ENCODE measurements at regions not wholly inside any gene's neighbourhood (a gene's known extent, or its start where the extent isn't known, plus 50 kb on each side); places are given as distances from the start of the nearest gene placed in this dataset.

DNA sequence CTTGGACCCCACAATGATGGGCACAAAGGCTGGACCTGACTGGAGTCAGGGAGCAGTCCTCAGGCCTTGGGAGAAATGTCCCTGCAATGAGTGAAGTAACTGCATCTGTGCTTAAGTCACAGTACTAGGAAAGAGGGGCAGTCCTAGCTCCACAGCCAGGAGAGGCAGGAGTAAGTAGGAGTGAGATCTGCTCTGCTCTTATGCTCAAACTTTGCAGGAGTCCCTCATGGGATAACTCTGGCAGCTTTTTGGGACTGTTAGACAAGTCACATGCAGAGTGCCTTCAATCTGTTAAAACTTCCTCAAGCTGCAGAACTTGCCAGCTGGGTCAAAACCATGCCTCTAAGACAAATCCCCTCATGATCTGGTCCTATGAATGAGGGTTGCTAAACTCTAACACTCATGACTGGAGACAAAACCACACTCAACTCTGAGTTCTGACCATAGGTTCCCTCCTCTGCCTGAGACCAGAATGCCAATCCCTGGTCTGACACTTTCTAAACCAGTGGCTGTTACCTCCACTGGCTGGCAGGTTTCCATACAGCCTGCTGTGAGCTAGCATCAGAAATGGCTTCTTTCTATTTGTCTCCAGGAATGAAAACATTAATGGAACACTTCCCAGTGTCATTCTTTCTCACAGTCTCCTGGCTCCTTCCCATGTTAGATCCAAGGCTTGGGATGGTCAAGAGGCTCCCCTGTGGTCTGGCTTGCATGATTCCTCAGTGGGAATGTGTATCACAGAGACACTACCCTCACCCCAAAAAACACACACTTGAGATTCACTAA lies 819.3 kb downstream of the PCDH7 start:
- Histone ChIP-seq H3K18ac (ENCODE audit: extremely low read depth, low read length) (no peak overlapping the region), H3K4me1 (replicated peaks in 1 of 4; ENCODE audit: control insufficient read depth in 3 of 4, insufficient read depth in 4 of 4, low read length in 3 of 4) (peaks cover 0 to 2% (median 0%) of the 10 kb centered on the region in 4 experiments; a peak in 1 of 7 replicates), H2BK20ac (ENCODE audit: low read length) (no peak overlapping the region), H3K79me1 (ENCODE audit: low read depth, low read length) (no peaks in the 10 kb centered on the region), H3K4me3 (ENCODE audit: extremely low read depth in 1 of 4, insufficient read depth in 2 of 4, low read depth in 3 of 4, low read length in 4 of 4) (no peak overlapping the region), H2BK5ac (ENCODE audit: low read depth, low read length) (no peak overlapping the region), H3K27me3 (replicated peaks in 1 of 4; ENCODE audit: control insufficient read depth in 3 of 4, extremely low read depth in 1 of 4, insufficient read depth in 3 of 4, low read length in 3 of 4) (no peaks in the 10 kb centered on the region), H2BK15ac (ENCODE audit: low read length) (no peak overlapping the region), H3K9ac (replicated peaks in 1 of 4; ENCODE audit: extremely low read depth in 1 of 4, low read depth in 3 of 4, low read length in 3 of 4) (no peak overlapping the region), H3K79me2 (ENCODE audit: control insufficient read depth in 1 of 2, insufficient read depth in 2 of 2, low read length in 2 of 2) (no peaks in the 10 kb centered on the region), H4K20me1 (replicated peaks in 1 of 2; ENCODE audit: control insufficient read depth in 1 of 2, insufficient read depth in 2 of 2, low read length in 2 of 2) (no peaks in the 10 kb centered on the region), H3K4ac (replicated peaks; ENCODE audit: insufficient read length, low read depth, low read length) (no peak overlapping the region), H3K23ac (ENCODE audit: insufficient read length) (no peak overlapping the region), H4K5ac (ENCODE audit: insufficient read length, low read depth, low read length) (no peak overlapping the region), H2AFZ (ENCODE audit: low read length) (peak overlapping the region; percentile 84; the same call in 1 of the 2 replicates), H3K9me3 (ENCODE audit: insufficient read depth in 2 of 2, low read depth in 1 of 2, low read length in 1 of 2) (no peaks in the 10 kb centered on the region), H2BK120ac (replicated peaks; ENCODE audit: low read depth, low read length) (no peak overlapping the region), H3K23me2 (ENCODE audit: low read depth, low read length) (no peaks in the 10 kb centered on the region; the same call in 1 of the 2 replicates), H2AK5ac (ENCODE audit: low read depth, low read length) (no peak overlapping the region), H3K27ac (ENCODE audit: low read depth, low read length) (no peak overlapping the region), H3K36me3 (ENCODE audit: control insufficient read depth in 2 of 4, insufficient read depth in 4 of 4, low read length in 3 of 4) (no peaks in the 10 kb centered on the region), H3K4me2 (ENCODE audit: insufficient read depth in 1 of 2, low read depth in 2 of 2, low read length in 2 of 2) (no peak overlapping the region), H3K14ac (ENCODE audit: insufficient read length) (no peak overlapping the region), H4K91ac (replicated peaks; ENCODE audit: insufficient read length, low read length) (no peak overlapping the region), H3K56ac (replicated peaks; ENCODE audit: insufficient read length, low read depth, low read length) (no peak overlapping the region), H4K8ac (ENCODE audit: extremely low read depth, insufficient read depth, low read length) (no peak overlapping the region; the same call in 1 of the 2 replicates), H2BK12ac (ENCODE audit: low read depth, low read length) (no peak overlapping the region)
- CTCF ChIA-PET (ENCODE audit: partially characterized antibody): interaction anchor here (0.6 to 1.1 kb wide), 5 partner anchors 21 to 829 kb away, joined by 3 to 4 read pairs (median 3); no protein-coding TSS in a partner anchor
- POLR2A ChIA-PET (ENCODE audit: partially characterized antibody): no interaction called here
- FAIRE-seq (no peak), DNase-seq (ENCODE audit: low read depth in 1 of 2, low spot score in 2 of 2) (no peak)
- TF ChIP-seq POU5F1 (IDR thresholded peaks at IDR 0.05; ENCODE audit: low read depth, low read length): no peak
- no peak for TF ChIP-seq CTBP2 (IDR thresholded peaks at IDR 0.05; ENCODE audit: borderline replicate concordance, insufficient read depth, insufficient read length, low read length)
- TF ChIP-seq RXRA (IDR thresholded peaks at IDR 0.05; ENCODE audit: insufficient read depth, low read depth, low read length): no peak
- no peak for TF ChIP-seq RNF2 (IDR thresholded peaks at IDR 0.05; ENCODE audit: borderline replicate concordance, low read depth, low read length, missing control alignments, poor library complexity, severe bottlenecking)
- TF ChIP-seq GABPA (IDR thresholded peaks at IDR 0.05; ENCODE audit: borderline replicate concordance, insufficient read depth, low read length): no peak
- no peak for TF ChIP-seq POLR2AphosphoS5 (IDR thresholded peaks at IDR 0.05; ENCODE audit: low read depth, low read length)
- TF ChIP-seq, protein P1, sequence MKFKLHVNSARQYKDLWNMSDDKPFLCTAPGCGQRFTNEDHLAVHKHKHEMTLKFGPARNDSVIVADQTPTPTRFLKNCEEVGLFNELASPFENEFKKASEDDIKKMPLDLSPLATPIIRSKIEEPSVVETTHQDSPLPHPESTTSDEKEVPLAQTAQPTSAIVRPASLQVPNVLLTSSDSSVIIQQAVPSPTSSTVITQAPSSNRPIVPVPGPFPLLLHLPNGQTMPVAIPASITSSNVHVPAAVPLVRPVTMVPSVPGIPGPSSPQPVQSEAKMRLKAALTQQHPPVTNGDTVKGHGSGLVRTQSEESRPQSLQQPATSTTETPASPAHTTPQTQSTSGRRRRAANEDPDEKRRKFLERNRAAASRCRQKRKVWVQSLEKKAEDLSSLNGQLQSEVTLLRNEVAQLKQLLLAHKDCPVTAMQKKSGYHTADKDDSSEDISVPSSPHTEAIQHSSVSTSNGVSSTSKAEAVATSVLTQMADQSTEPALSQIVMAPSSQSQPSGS (IDR thresholded peaks at IDR 0.05; ENCODE audit: low read length): no peak
- TF ChIP-seq SRF (IDR thresholded peaks at IDR 0.05; ENCODE audit: low read depth, low read length): no peak
- TF ChIP-seq MAFK (IDR thresholded peaks at IDR 0.05; ENCODE audit: low read depth, low read length): no peak
- no peak for TF ChIP-seq NANOG (IDR thresholded peaks at IDR 0.05; ENCODE audit: insufficient read depth, low read depth, low read length, poor library complexity, severe bottlenecking)
- TF ChIP-seq CREB1 (IDR thresholded peaks at IDR 0.05): no peak
- TF ChIP-seq SIRT6 (IDR thresholded peaks at IDR 0.05; ENCODE audit: low read length): no peak
